Keratinocyte (primary cell): ENCODE measurements at regions not wholly inside any gene's neighbourhood (a gene's known extent, or its start where the extent isn't known, plus 50 kb on each side); places are given as distances from the start of the nearest gene placed in this dataset.

Experiments
- DNase-seq: peaks from one replicate; pipeline ENCODE4 v3.0.0-alpha.2; 2011; ENCODE audit warnings: low read depth, missing footprints, low spot score
- FAIRE-seq: peaks from 2 replicates; lab custom pipeline; 2011; peaks lifted over from hg19 to GRCh38; lab: Jason Lieb, UNC
- H2AFZ ChIP-seq: 2 replicates; pipeline ENCODE4 v1.6.0; 2012; ENCODE audit warnings: low read length, control low read depth, inconsistent platforms; ENCODE audit not compliant: control insufficient read depth
- H3K27ac ChIP-seq: 2 replicates; pipeline ENCODE4 v1.5.1; 2011; ENCODE audit warnings: low read length; ENCODE audit not compliant: control insufficient read depth, insufficient read depth
- H3K27me3 ChIP-seq: 3 replicates; pipeline ENCODE4 v1.6.0; 2011; ENCODE audit warnings: low read length; ENCODE audit not compliant: control insufficient read depth, insufficient read depth; ENCODE audit errors: extremely low read depth
- H3K36me3 ChIP-seq, 2 experiments: 2 replicates in 1 of 2; 3 replicates in 1 of 2; pipeline ENCODE4 v1.5.1; 2011; ENCODE audit warnings: low read length in 2 of 2, mild to moderate bottlenecking in 1 of 2; ENCODE audit not compliant: control insufficient read depth in 2 of 2, insufficient read depth in 2 of 2; ENCODE audit errors: extremely low read depth in 1 of 2
- H3K4me1 ChIP-seq: 3 replicates; pipeline ENCODE4 v1.5.1; 2011; ENCODE audit warnings: low read length; ENCODE audit not compliant: control insufficient read depth, insufficient read depth; ENCODE audit errors: extremely low read depth
- H3K4me2 ChIP-seq: 3 replicates; pipeline ENCODE4 v1.6.0; 2011; ENCODE audit warnings: low read depth, low read length; ENCODE audit not compliant: control insufficient read depth, insufficient read depth; ENCODE audit errors: extremely low read depth
- H3K4me3 ChIP-seq, 3 experiments: fragments of 200-600 bp in 1 of 3; sonication (generic) in 1 of 3; 2 replicates in 2 of 3; 3 replicates in 1 of 3; pipeline ENCODE4 v1.5.1; 2011 to 2016; ENCODE audit warnings: low read length in 3 of 3, mild to moderate bottlenecking in 3 of 3, control low read depth in 2 of 3, inconsistent platforms in 1 of 3, low read depth in 1 of 3, mixed read lengths in 1 of 3, mixed run types in 1 of 3, moderate library complexity in 1 of 3; ENCODE audit not compliant: control insufficient read depth in 2 of 3, insufficient read depth in 2 of 3; ENCODE audit errors: extremely low read depth in 1 of 3
- H3K79me2 ChIP-seq: 2 replicates; pipeline ENCODE4 v1.6.0; 2012; ENCODE audit warnings: low read length; ENCODE audit not compliant: control insufficient read depth, insufficient read depth
- H3K9ac ChIP-seq: 3 replicates; pipeline ENCODE4 v1.6.0; 2011; ENCODE audit warnings: low read length; ENCODE audit not compliant: control insufficient read depth, insufficient read depth; ENCODE audit errors: extremely low read depth
- H3K9me1 ChIP-seq: 3 replicates; pipeline ENCODE4 v1.6.0; 2011; ENCODE audit warnings: low read length; ENCODE audit not compliant: control insufficient read depth, insufficient read depth; ENCODE audit errors: extremely low read depth
- H3K9me3 ChIP-seq: 2 replicates; pipeline ENCODE4 v1.5.1; 2012; ENCODE audit warnings: low read depth, low read length; ENCODE audit not compliant: control insufficient read depth
- H4K20me1 ChIP-seq: 3 replicates; pipeline ENCODE4 v1.6.0; 2011; ENCODE audit warnings: low read length; ENCODE audit not compliant: control insufficient read depth, insufficient read depth; ENCODE audit errors: extremely low read depth
- EZH2 ChIP-seq: IDR thresholded peaks from one replicate; pipeline ENCODE4 v1.6.1; 2012; ENCODE audit warnings: inconsistent platforms, mild to moderate bottlenecking, low read length, moderate library complexity
- dilution Hi-C: fragments of 300-500 bp; cut with MboI; formaldehyde crosslinking; loops from one replicate; pipeline ENCODE4 v1.7.0; 2020; ENCODE audit warnings: low sequenced_read_pairs; ENCODE audit not compliant: extremely low pct_ligation_motif_present
- TF ChIP-seq, protein P1 (sequence below), 3 experiments: IDR thresholded peaks in 1 of 3; conservative IDR thresholded peaks in 1 of 3; optimal IDR thresholded peaks in 1 of 3; 2 replicates in 2 of 3; 3 replicates in 1 of 3; pipeline versions ENCODE3 to v1.5.1; 2011; ENCODE audit warnings: low read length in 3 of 3, mild to moderate bottlenecking in 3 of 3, moderate library complexity in 2 of 3, control low read depth in 1 of 3, inconsistent platforms in 1 of 3; ENCODE audit not compliant: insufficient read depth in 2 of 3; ENCODE audit errors: extremely low read depth in 1 of 3

DNA sequence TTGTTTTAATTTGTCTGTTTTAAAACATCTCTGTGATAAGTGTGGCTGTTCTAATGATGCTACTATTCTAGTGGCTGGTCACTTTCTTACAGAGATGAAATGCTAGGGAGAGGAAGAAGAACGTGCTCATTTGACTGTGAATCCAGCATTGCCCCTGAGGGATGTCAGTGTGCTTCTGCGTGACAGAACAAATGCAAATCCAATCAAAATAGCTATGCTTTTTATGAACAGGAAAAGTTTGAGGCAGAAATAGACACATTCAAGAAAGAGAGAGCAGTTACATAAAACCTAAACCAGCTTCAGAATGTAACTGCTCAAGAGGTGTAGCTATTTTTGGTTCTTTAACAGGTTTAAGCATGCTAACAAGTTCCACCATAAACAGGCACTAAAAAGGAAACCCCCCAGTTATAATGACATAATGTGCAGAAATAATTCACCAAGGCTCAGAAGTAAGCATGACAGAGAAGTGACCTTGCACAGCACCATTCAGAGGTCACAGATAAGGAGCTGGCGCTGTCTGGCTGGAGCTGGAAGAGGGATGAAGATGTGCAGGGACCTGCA lies 385.3 kb downstream of the EPM2A start:
- no peaks in the 10 kb centered on the region for H3K79me2 ChIP-seq
- H3K4me1 ChIP-seq: no peaks in the 10 kb centered on the region
- H3K9me3 ChIP-seq: no peaks in the 10 kb centered on the region
- no peaks in the 10 kb centered on the region for H3K36me3 ChIP-seq
- DNase-seq (no peak), FAIRE-seq (no peak)
- H3K9ac ChIP-seq: no peak overlapping the region
- no peaks in the 10 kb centered on the region for H3K27me3 ChIP-seq
- no peak overlapping the region for H3K4me2 ChIP-seq
- TF ChIP-seq EZH2: no peak
- TF ChIP-seq, protein P1, sequence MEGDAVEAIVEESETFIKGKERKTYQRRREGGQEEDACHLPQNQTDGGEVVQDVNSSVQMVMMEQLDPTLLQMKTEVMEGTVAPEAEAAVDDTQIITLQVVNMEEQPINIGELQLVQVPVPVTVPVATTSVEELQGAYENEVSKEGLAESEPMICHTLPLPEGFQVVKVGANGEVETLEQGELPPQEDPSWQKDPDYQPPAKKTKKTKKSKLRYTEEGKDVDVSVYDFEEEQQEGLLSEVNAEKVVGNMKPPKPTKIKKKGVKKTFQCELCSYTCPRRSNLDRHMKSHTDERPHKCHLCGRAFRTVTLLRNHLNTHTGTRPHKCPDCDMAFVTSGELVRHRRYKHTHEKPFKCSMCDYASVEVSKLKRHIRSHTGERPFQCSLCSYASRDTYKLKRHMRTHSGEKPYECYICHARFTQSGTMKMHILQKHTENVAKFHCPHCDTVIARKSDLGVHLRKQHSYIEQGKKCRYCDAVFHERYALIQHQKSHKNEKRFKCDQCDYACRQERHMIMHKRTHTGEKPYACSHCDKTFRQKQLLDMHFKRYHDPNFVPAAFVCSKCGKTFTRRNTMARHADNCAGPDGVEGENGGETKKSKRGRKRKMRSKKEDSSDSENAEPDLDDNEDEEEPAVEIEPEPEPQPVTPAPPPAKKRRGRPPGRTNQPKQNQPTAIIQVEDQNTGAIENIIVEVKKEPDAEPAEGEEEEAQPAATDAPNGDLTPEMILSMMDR (optimal IDR thresholded peaks at IDR 0.05 in 1 of 3, IDR thresholded peaks at IDR 0.05 in 1 of 3, conservative IDR thresholded peaks at IDR 0.05 in 1 of 3; ENCODE audit: extremely low read depth in 1 of 3, insufficient read depth in 2 of 3, low read length in 3 of 3): no peak
- dilution Hi-C loops: no loop called here
- no peak overlapping the region for H3K4me3 ChIP-seq
- H3K27ac ChIP-seq: no peak overlapping the region
- H4K20me1 ChIP-seq: no peaks in the 10 kb centered on the region
- no peak overlapping the region for H2AFZ ChIP-seq
- no peaks in the 10 kb centered on the region for H3K9me1 ChIP-seq

DNA sequence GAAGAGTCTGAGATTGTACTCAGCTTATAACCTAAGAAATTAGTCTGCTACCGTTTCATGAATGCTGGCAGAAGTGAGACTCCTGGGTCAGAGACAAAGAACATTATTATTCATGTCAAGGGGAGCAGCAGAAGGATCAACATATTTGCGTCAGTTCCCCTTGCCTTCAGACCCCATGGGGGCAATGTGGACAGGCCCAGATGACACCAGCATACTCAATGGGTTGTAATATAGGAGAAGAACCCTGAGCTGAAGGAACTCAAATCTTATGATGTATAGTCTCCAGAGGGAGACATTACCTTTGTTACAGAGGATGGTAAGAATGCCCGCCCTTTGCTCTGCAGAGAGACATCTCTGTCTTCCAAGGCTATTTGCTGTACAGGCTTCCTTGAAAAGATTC lies 384.4 kb downstream of the EPM2A start:
- H3K79me2 ChIP-seq: no peaks in the 10 kb centered on the region
- H3K9me1 ChIP-seq: no peaks in the 10 kb centered on the region
- H3K27me3 ChIP-seq: no peaks in the 10 kb centered on the region
- TF ChIP-seq EZH2: no peak
- TF ChIP-seq, protein P1 (optimal IDR thresholded peaks at IDR 0.05 in 1 of 3, IDR thresholded peaks at IDR 0.05 in 1 of 3, conservative IDR thresholded peaks at IDR 0.05 in 1 of 3; ENCODE audit: extremely low read depth in 1 of 3, insufficient read depth in 2 of 3, low read length in 3 of 3): no peak
- no peaks in the 10 kb centered on the region for H3K9me3 ChIP-seq
- dilution Hi-C loops: no loop called here
- H2AFZ ChIP-seq: no peak overlapping the region
- no peaks in the 10 kb centered on the region for H4K20me1 ChIP-seq
- FAIRE-seq (no peak), DNase-seq (no peak)
- no peak overlapping the region for H3K4me2 ChIP-seq
- no peak overlapping the region for H3K4me3 ChIP-seq
- no peaks in the 10 kb centered on the region for H3K36me3 ChIP-seq
- H3K9ac ChIP-seq: no peak overlapping the region
- no peak overlapping the region for H3K27ac ChIP-seq
- H3K4me1 ChIP-seq: no peaks in the 10 kb centered on the region
